ENCODE measurements at regions not wholly inside any gene's neighbourhood (a gene's known extent, or its start where the extent isn't known, plus 50 kb on each side); places are given as distances from the start of the nearest gene placed in this dataset.

DNA sequence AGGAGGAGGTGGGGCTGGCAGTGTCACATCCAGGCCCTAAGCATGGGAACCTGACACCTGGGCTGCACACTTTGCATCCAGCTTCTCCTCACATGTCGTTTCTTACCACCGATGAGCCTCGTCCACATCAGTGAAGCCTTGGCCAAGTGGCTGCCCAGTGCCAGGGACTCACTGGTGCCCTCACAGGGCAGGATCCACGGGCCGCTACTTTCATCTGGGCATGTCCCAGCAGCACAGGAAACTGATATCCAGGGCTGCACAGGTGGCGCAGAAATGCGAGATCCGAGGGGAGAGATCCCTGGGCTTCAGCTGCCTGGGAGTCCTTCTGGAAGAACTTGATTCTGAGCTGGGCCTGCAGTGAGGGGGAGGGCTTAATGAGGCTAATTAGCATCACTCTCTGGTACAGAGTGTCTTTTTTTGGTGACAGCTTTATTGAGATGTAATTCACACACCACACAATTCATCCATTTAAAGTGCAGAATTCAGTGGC is 291.6 kb upstream of the HDAC4 start:
- TF ChIP-seq, protein P1, sequence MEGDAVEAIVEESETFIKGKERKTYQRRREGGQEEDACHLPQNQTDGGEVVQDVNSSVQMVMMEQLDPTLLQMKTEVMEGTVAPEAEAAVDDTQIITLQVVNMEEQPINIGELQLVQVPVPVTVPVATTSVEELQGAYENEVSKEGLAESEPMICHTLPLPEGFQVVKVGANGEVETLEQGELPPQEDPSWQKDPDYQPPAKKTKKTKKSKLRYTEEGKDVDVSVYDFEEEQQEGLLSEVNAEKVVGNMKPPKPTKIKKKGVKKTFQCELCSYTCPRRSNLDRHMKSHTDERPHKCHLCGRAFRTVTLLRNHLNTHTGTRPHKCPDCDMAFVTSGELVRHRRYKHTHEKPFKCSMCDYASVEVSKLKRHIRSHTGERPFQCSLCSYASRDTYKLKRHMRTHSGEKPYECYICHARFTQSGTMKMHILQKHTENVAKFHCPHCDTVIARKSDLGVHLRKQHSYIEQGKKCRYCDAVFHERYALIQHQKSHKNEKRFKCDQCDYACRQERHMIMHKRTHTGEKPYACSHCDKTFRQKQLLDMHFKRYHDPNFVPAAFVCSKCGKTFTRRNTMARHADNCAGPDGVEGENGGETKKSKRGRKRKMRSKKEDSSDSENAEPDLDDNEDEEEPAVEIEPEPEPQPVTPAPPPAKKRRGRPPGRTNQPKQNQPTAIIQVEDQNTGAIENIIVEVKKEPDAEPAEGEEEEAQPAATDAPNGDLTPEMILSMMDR (IDR thresholded peaks at IDR 0.05), result no peak
- no peak for TF ChIP-seq POLR2A (IDR thresholded peaks at IDR 0.05)
